Neural progenitor cell (in vitro differentiated cells): ENCODE measurements at regions not wholly inside any gene's neighbourhood (a gene's known extent, or its start where the extent isn't known, plus 50 kb on each side); places are given as distances from the start of the nearest gene placed in this dataset.

Source experiments
- DNase-seq: peaks from one replicate; pipeline ENCODE4 v3.0.0-alpha.2; 2016; ENCODE audit warnings: low spot score
- H2AFZ ChIP-seq: fragments of 200-600 bp; sonication (generic); replicated peaks from 2 replicates; pipeline ENCODE4 v1.6.1; 2016; ENCODE audit warnings: antibody characterized with exemption
- H3F3A ChIP-seq: fragments of 200-600 bp; sonication (generic); 2 replicates; pipeline ENCODE4 v1.6.1; 2016; ENCODE audit warnings: antibody characterized with exemption, low read depth
- H3K27ac ChIP-seq: fragments of 200-600 bp; sonication (generic); 2 replicates; pipeline ENCODE4 v1.5.1; 2016; ENCODE audit warnings: mild to moderate bottlenecking
- H3K27me3 ChIP-seq: fragments of 200-600 bp; sonication (generic); 2 replicates; pipeline ENCODE4 v1.6.1; 2016; ENCODE audit warnings: mild to moderate bottlenecking, moderate library complexity
- H3K36me3 ChIP-seq: fragments of 200-600 bp; sonication (generic); 2 replicates; pipeline ENCODE4 v1.5.1; 2016
- H3K4me1 ChIP-seq: fragments of 200-600 bp; sonication (generic); 2 replicates; pipeline ENCODE4 v1.6.1; 2016; ENCODE audit warnings: mixed run types
- H3K4me2 ChIP-seq: fragments of 200-600 bp; sonication (generic); 2 replicates; pipeline ENCODE4 v1.6.1; 2016
- H3K4me3 ChIP-seq: fragments of 200-600 bp; sonication (generic); 2 replicates; pipeline ENCODE4 v1.5.1; 2016
- H3K79me2 ChIP-seq: fragments of 200-600 bp; sonication (generic); 2 replicates; pipeline ENCODE4 v1.6.1; 2016; ENCODE audit warnings: low read depth
- H3K9ac ChIP-seq: fragments of 200-600 bp; sonication (generic); 2 replicates; pipeline ENCODE4 v1.6.1; 2016
- H3K9me3 ChIP-seq: fragments of 200-600 bp; sonication (generic); 2 replicates; pipeline ENCODE4 v1.5.1; 2016; ENCODE audit warnings: low read depth
- H4K20me1 ChIP-seq: fragments of 200-600 bp; sonication (generic); 2 replicates; pipeline ENCODE4 v1.6.1; 2016; ENCODE audit warnings: low read depth
- H3K27ac Mint-ChIP-seq: 3 replicates; pipeline ENCODE4 v1.8.0; 2021; ENCODE audit warnings: mixed read lengths
- H3K27me3 Mint-ChIP-seq: 2 replicates; pipeline ENCODE4 v1.8.0; 2022; ENCODE audit warnings: low read depth, mild to moderate bottlenecking, inconsistent platforms, moderate library complexity, mixed read lengths; ENCODE audit not compliant: insufficient read depth
- H3K36me3 Mint-ChIP-seq: 3 replicates; pipeline ENCODE4 v1.8.0; 2021; ENCODE audit warnings: mixed read lengths
- H3K4me1 Mint-ChIP-seq: 3 replicates; pipeline ENCODE4 v1.8.0; 2021; ENCODE audit warnings: mixed read lengths
- H3K4me3 Mint-ChIP-seq: 3 replicates; pipeline ENCODE4 v1.8.0; 2021; ENCODE audit warnings: mild to moderate bottlenecking, moderate library complexity, mixed read lengths
- H3K9me3 Mint-ChIP-seq: 3 replicates; pipeline ENCODE4 v1.8.0; 2020; ENCODE audit warnings: mixed read lengths
- EZH2 ChIP-seq: fragments of 200-600 bp; sonication (generic); IDR thresholded peaks from 2 replicates; pipeline ENCODE4 v1.6.1; 2017; ENCODE audit warnings: antibody characterized with exemption, mild to moderate bottlenecking, moderate library complexity
- EZH2phosphoT487 ChIP-seq: fragments of 200-600 bp; sonication (generic); IDR thresholded peaks from 2 replicates; pipeline ENCODE4 v1.6.1; 2017; ENCODE audit warnings: antibody characterized with exemption
- TF ChIP-seq, protein P1 (sequence below): fragments of 200-600 bp; sonication (generic); IDR thresholded peaks from 2 replicates; pipeline ENCODE4 v1.5.1; 2017; ENCODE audit warnings: antibody characterized with exemption, mild to moderate bottlenecking

- Histone ChIP-seq H3K4me3 (no peak overlapping the region), H4K20me1 (no peaks in the 10 kb centered on the region), H2AFZ (no peak overlapping the region), H3K9ac (no peak overlapping the region), H3K9me3 (no peaks in the 10 kb centered on the region), H3F3A (no peaks in the 10 kb centered on the region), H3K27me3 (no peaks in the 10 kb centered on the region), H3K36me3 (no peaks in the 10 kb centered on the region), H3K27ac (no peak overlapping the region), H3K4me1 (no peaks in the 10 kb centered on the region), H3K4me2 (no peak overlapping the region), H3K79me2 (no peaks in the 10 kb centered on the region)
- Mint-ChIP-seq H3K9me3 (no peaks in the 10 kb centered on the region), H3K27me3 (no peaks in the 10 kb centered on the region), H3K4me1 (no peaks in the 10 kb centered on the region), H3K27ac (no peak overlapping the region), H3K4me3 (no peak overlapping the region), H3K36me3 (no peaks in the 10 kb centered on the region)
- DNase-seq = no peak
- TF ChIP-seq, protein P1, sequence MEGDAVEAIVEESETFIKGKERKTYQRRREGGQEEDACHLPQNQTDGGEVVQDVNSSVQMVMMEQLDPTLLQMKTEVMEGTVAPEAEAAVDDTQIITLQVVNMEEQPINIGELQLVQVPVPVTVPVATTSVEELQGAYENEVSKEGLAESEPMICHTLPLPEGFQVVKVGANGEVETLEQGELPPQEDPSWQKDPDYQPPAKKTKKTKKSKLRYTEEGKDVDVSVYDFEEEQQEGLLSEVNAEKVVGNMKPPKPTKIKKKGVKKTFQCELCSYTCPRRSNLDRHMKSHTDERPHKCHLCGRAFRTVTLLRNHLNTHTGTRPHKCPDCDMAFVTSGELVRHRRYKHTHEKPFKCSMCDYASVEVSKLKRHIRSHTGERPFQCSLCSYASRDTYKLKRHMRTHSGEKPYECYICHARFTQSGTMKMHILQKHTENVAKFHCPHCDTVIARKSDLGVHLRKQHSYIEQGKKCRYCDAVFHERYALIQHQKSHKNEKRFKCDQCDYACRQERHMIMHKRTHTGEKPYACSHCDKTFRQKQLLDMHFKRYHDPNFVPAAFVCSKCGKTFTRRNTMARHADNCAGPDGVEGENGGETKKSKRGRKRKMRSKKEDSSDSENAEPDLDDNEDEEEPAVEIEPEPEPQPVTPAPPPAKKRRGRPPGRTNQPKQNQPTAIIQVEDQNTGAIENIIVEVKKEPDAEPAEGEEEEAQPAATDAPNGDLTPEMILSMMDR = no peak
- TF ChIP-seq EZH2phosphoT487 (no peak), EZH2 (no peak)
These were observed 560.3 kb upstream of the ANO3 start for GRCh38 chr11:25771605-25772004.

- no peak for DNase-seq
- Mint-ChIP-seq H3K27me3 (peaks cover 2% of the 10 kb centered on the region), H3K4me3 (no peak overlapping the region), H3K4me1 (no peaks in the 10 kb centered on the region), H3K36me3 (no peaks in the 10 kb centered on the region), H3K27ac (no peak overlapping the region), H3K9me3 (no peaks in the 10 kb centered on the region)
- Histone ChIP-seq H3K79me2 (no peaks in the 10 kb centered on the region), H3K9me3 (no peaks in the 10 kb centered on the region), H3K27ac (no peak overlapping the region), H3K36me3 (no peaks in the 10 kb centered on the region), H3K4me1 (no peaks in the 10 kb centered on the region), H3K27me3 (no peaks in the 10 kb centered on the region), H2AFZ (no peak overlapping the region), H4K20me1 (no peaks in the 10 kb centered on the region), H3F3A (no peaks in the 10 kb centered on the region), H3K4me2 (no peak overlapping the region), H3K4me3 (no peak overlapping the region), H3K9ac (no peak overlapping the region)
- TF ChIP-seq EZH2 (no peak), EZH2phosphoT487 (no peak)
- TF ChIP-seq, protein P1 = no peak
These were observed 556.3 kb upstream of the ANO3 start for GRCh38 chr11:25775603-25776002.

- no peak for DNase-seq
- Histone ChIP-seq H3K9me3 (no peaks in the 10 kb centered on the region), H3F3A (no peaks in the 10 kb centered on the region), H3K4me2 (no peak overlapping the region), H3K27ac (no peak overlapping the region), H4K20me1 (no peaks in the 10 kb centered on the region), H3K36me3 (no peaks in the 10 kb centered on the region), H3K4me1 (no peaks in the 10 kb centered on the region), H3K9ac (no peak overlapping the region), H3K79me2 (no peaks in the 10 kb centered on the region), H3K27me3 (no peaks in the 10 kb centered on the region), H3K4me3 (no peak overlapping the region), H2AFZ (no peak overlapping the region)
- Mint-ChIP-seq H3K4me1 (no peaks in the 10 kb centered on the region), H3K9me3 (no peaks in the 10 kb centered on the region), H3K4me3 (no peak overlapping the region), H3K27me3 (peaks cover 2% of the 10 kb centered on the region), H3K36me3 (no peaks in the 10 kb centered on the region), H3K27ac (no peak overlapping the region)
- no peak for TF ChIP-seq EZH2
- TF ChIP-seq EZH2phosphoT487 = no peak
- TF ChIP-seq, protein P1 = no peak
These were observed 555.7 kb upstream of the ANO3 start for GRCh38 chr11:25776238-25776637.

- no peaks in the 10 kb centered on the region for H4K20me1 ChIP-seq
- H3K9ac ChIP-seq = no peak overlapping the region
- no peaks in the 10 kb centered on the region for H3K36me3 ChIP-seq
- DNase-seq = no peak
- H3K9me3 Mint-ChIP-seq = no peaks in the 10 kb centered on the region
- no peaks in the 10 kb centered on the region for H3K4me1 Mint-ChIP-seq
- H3K4me3 ChIP-seq = no peak overlapping the region
- H3K9me3 ChIP-seq = no peaks in the 10 kb centered on the region
- no peak overlapping the region for H2AFZ ChIP-seq
- H3K27me3 ChIP-seq = no peaks in the 10 kb centered on the region
- H3K27ac Mint-ChIP-seq = no peak overlapping the region
- no peak overlapping the region for H3K4me3 Mint-ChIP-seq
- no peaks in the 10 kb centered on the region for H3K36me3 Mint-ChIP-seq
- TF ChIP-seq EZH2phosphoT487 = no peak
- no peak for TF ChIP-seq EZH2
- TF ChIP-seq, protein P1 = no peak
- no peaks in the 10 kb centered on the region for H3K79me2 ChIP-seq
- no peaks in the 10 kb centered on the region for H3F3A ChIP-seq
- H3K27me3 Mint-ChIP-seq = peaks cover 5% of the 10 kb centered on the region
- no peak overlapping the region for H3K27ac ChIP-seq
- no peak overlapping the region for H3K4me2 ChIP-seq
- H3K4me1 ChIP-seq = no peaks in the 10 kb centered on the region
These were observed 554.6 kb upstream of the ANO3 start for GRCh38 chr11:25777343-25777742.
